NT2/D1 (cell line): ENCODE measurements at regions not wholly inside any gene's neighbourhood (a gene's known extent, or its start where the extent isn't known, plus 50 kb on each side); places are given as distances from the start of the nearest gene placed in this dataset.

ENCODE experiments used
- SUZ12 ChIP-seq: IDR thresholded peaks from 2 replicates; pipeline ENCODE4 v1.6.1; 2011; ENCODE audit not compliant: insufficient read length, insufficient read depth; ENCODE audit errors: extremely low read depth
- YY1 ChIP-seq: IDR thresholded peaks from 2 replicates; pipeline ENCODE4 v1.6.1; 2011; ENCODE audit not compliant: insufficient read length, insufficient read depth
- ZNF274 ChIP-seq: IDR thresholded peaks from 2 replicates; pipeline ENCODE4 v1.6.1; 2011; ENCODE audit warnings: mild to moderate bottlenecking, low read depth, low read length

GRCh38 chr2:239482778-239483712 lies 82.2 kb upstream of the HDAC4 start:
- TF ChIP-seq YY1 (no peak), ZNF274 (no peak), SUZ12 (no peak)
